VCaP (cell line): ENCODE measurements at regions not wholly inside any gene's neighbourhood (a gene's known extent, or its start where the extent isn't known, plus 50 kb on each side); places are given as distances from the start of the nearest gene placed in this dataset.

Experiments
- H3K27ac ChIP-seq: fragments of 450-650 bp; 2 replicates; pipeline ENCODE4 v1.5.1; 2017
- CTCF ChIP-seq: fragments of 450-650 bp; conservative IDR thresholded peaks from 2 replicates; pipeline ENCODE4 v1.5.1; 2017; ENCODE audit warnings: mild to moderate bottlenecking, moderate library complexity

GRCh38 chr15:47661661-47662180 lies 55.6 kb upstream of the SEMA6D start:
- H3K27ac ChIP-seq = no peak overlapping the region
- no peak for TF ChIP-seq CTCF

DNA sequence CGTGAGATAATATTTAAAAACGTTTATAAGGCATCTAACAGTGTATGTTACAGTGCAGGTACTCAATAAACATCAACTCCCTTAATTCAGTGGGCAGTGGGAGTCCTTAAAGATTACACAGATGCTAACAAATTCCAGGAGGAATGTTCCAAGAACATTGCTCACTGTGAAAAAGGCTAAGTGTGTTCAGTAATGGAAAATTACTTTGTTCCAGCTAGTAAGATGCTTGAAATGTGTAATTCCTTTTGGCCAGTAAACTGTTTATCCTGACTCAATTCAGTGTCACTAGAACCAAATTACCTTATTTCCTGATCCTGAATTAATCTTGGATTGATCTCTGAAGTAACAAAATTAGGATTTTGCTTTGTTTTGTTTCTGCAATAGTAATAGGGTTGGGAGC lies 54.2 kb upstream of the SEMA6D start:
- H3K27ac ChIP-seq = no peak overlapping the region
- no peak for TF ChIP-seq CTCF
